ENCODE measurements at regions not wholly inside any gene's neighbourhood (a gene's known extent, or its start where the extent isn't known, plus 50 kb on each side); places are given as distances from the start of the nearest gene placed in this dataset.
"Not testable (repeated sequence)": the region's sequence is repeated elsewhere in the genome, so short reads cannot be mapped to it uniquely, and the experiment has no call there.

DNA sequence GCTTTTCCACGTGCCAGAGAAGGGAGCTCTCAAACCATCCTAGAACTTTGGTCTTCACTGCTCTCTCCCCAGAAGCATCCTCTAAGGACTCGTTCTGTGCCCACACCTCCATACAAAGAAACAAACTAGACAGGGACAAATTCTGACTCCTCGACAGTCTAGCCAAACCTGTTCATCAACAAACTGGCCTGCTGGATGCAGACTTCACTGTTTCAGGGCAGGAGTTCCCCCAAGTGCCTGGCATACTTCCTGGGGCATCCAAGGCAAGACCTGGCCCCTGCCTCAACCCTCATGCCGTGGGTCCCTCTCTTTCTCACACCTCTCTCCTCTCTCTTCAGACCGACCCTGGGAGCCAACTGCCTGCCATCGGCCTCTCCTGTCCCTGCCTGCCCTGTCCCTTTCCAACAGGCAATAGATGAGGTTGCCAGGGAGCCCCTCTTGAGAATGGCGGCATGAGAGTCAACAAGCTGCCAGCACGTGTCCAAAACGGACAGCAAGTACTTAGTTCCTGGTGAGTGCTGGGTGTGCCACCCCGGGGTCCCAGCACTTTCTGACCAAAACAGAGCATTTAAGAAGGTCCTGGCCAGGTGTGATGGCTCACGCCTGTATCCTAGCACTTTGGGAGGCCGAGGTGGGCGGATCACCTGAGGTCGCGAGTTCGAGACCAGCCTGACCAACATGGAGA lies 79.1 kb upstream of the HES1 start:
- peaks cover 11% of the 10 kb centered on the region; the same call in 1 of the 2 replicates for H3K27me3 ChIP-seq (ENCODE audit: control insufficient read depth, insufficient read depth, low read length)

DNA sequence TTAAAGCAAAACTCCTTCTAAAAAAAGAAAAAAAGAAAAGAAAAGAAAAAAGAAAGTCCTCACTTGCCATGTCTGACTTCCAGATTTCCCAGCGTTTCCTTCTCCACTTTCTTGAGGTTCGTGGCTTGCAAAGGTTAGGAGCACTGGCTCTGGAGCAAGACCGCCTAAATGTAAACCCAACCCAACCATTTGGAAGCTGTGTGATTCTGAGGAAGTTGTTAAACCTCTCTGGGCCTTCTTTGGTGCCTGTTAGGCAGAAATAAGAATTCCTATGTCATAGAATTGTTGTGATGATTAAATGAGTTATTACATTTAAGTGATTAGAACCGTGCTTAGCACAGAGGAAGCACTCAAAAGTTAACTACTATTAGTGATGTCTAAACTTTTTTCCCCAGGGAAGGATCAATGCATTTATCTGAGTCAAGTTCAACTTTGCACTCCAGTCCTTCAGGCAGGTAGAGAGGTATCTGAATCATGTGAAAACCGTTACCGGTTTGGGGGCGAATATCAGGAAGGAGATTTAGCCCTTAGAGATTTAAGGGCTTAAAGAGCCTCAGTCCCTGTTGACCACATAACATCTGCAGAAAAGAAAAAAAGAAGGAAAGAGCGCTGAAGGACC lies 78.3 kb upstream of the HES1 start:
- H3K4me3 ChIP-seq (ENCODE audit: low read depth, low read length) = peak overlapping the region; percentile 47
- H3K36me3 ChIP-seq (ENCODE audit: control insufficient read depth, insufficient read depth, low read length) = no peaks in the 10 kb centered on the region
- H3K9ac ChIP-seq (ENCODE audit: low read length) = peak overlapping the region; percentile 41
- H3K27ac ChIP-seq (ENCODE audit: low read depth, low read length) = no peak overlapping the region; the same call in 1 of the 2 replicates
- peaks cover 40% of the 10 kb centered on the region for H3K4me1 ChIP-seq (ENCODE audit: control insufficient read depth, insufficient read depth, low read length)
- H3K9me3 ChIP-seq (ENCODE audit: control insufficient read depth, insufficient read depth, low read depth, low read length) = no peaks in the 10 kb centered on the region
- peaks cover 11% of the 10 kb centered on the region; the same call in 1 of the 2 replicates for H3K27me3 ChIP-seq (ENCODE audit: control insufficient read depth, insufficient read depth, low read length)

More for the DNA sequence above, 79.1 kb upstream of the HES1 start:
- H3K9me3 ChIP-seq (ENCODE audit: control insufficient read depth, insufficient read depth, low read depth, low read length) = peaks cover 3% of the 10 kb centered on the region
- no peak overlapping the region for H3K9ac ChIP-seq (ENCODE audit: low read length)
- peaks cover 40% of the 10 kb centered on the region for H3K4me1 ChIP-seq (ENCODE audit: control insufficient read depth, insufficient read depth, low read length)
- H3K27ac ChIP-seq (ENCODE audit: low read depth, low read length) = no peak overlapping the region
- H3K4me3 ChIP-seq (ENCODE audit: low read depth, low read length) = no peak overlapping the region
- H3K36me3 ChIP-seq (ENCODE audit: control insufficient read depth, insufficient read depth, low read length) = no peaks in the 10 kb centered on the region

DNA sequence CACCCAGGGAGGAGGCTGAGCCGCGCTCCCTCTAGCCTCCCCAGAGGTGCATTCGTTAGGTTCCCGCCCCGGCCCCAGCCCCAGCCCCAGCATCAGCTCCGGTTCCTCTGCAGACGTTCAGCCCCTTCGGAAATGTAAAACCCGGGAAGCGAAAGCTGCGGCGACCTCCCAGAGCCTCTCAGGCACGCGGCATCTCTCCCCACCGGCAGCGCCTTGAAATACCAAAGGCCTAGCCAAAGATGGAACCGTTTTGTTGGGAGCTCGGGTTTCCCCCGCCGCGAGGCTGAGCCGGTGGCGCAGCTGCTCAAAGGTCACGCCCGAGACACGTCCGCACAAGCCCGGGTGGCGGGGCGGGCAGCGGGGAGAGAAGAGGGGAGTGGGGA lies 77.8 kb upstream of the HES1 start:
- Histone ChIP-seq H3K27ac (ENCODE audit: low read depth, low read length) (no peak overlapping the region; the same call in 1 of the 2 replicates), H3K4me3 (ENCODE audit: low read depth, low read length) (peak overlapping the region; percentile 47), H3K9ac (ENCODE audit: low read length) (peak overlapping the region; percentile 41)

DNA sequence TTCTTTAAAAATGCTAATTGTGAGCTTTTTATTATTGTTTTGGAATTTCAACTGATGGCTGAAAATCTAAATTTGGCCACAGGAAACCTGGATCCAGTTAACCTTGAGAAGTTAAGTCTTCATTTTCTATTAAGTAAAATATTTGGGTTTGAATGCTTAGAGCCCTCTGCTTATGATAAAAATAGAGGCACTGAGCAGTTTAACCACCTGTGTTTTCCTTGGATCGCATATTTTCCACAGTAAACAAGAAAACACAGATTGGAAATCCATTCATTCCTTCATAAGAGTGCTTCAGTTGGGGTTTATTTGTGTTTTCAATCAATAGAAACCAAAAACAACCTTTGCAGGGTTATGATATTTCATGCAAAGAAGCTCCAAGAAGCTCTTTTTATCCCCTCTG lies 77.2 kb upstream of the HES1 start:
- Histone ChIP-seq H3K4me3 (ENCODE audit: low read depth, low read length) (peak overlapping the region; percentile 15), H3K36me3 (ENCODE audit: control insufficient read depth, insufficient read depth, low read length) (no peaks in the 10 kb centered on the region), H3K27ac (ENCODE audit: low read depth, low read length) (no peak overlapping the region), H3K9ac (ENCODE audit: low read length) (no peak overlapping the region), H3K27me3 (ENCODE audit: control insufficient read depth, insufficient read depth, low read length) (peaks cover 9% of the 10 kb centered on the region; the same call in 1 of the 2 replicates), H3K4me1 (ENCODE audit: control insufficient read depth, insufficient read depth, low read length) (peaks cover 40% of the 10 kb centered on the region), H3K9me3 (ENCODE audit: control insufficient read depth, insufficient read depth, low read depth, low read length) (no peaks in the 10 kb centered on the region)

More for the DNA sequence above, 77.8 kb upstream of the HES1 start:
- Histone ChIP-seq H3K36me3 (ENCODE audit: control insufficient read depth, insufficient read depth, low read length) (no peaks in the 10 kb centered on the region), H3K9me3 (ENCODE audit: control insufficient read depth, insufficient read depth, low read depth, low read length) (no peaks in the 10 kb centered on the region), H3K4me1 (ENCODE audit: control insufficient read depth, insufficient read depth, low read length) (peaks cover 40% of the 10 kb centered on the region), H3K27me3 (ENCODE audit: control insufficient read depth, insufficient read depth, low read length) (peaks cover 11% of the 10 kb centered on the region; the same call in 1 of the 2 replicates)

DNA sequence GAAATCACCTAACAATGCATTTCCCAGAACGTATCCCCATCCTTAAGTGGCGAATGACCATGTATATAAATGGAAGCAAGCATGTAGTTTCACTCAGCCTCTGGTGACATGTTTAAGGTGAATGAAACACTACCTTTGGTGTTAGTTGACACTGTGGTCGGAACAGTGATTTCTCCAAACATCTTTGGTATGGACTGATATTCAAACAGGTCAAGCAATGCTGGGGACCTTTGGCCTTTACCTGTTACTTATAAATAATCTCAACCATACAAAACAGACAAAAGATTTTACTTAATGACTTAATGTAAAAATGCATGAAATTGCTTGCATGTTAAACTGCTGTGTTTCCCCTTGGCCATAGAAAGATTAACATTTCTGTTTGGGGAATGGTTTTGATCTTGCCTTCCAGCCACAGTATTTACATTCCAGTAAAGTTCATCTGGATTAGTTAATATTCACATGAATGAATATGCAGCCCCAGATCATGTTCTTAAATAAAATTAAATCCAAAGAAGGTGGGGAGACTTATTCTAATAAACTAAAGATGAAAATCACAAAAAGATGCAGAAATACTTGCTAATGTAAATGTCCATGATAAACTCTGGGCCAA lies 74.4 kb upstream of the HES1 start:
- no peaks in the 10 kb centered on the region; the same call in 1 of the 2 replicates for H3K9me3 ChIP-seq (ENCODE audit: control insufficient read depth, insufficient read depth, low read depth, low read length)
- no peaks in the 10 kb centered on the region for H3K36me3 ChIP-seq (ENCODE audit: control insufficient read depth, insufficient read depth, low read length)
- peaks cover 27% of the 10 kb centered on the region for H3K4me1 ChIP-seq (ENCODE audit: control insufficient read depth, insufficient read depth, low read length)
- H3K4me3 ChIP-seq (ENCODE audit: low read depth, low read length) = no peak overlapping the region
- H3K27ac ChIP-seq (ENCODE audit: low read depth, low read length) = no peak overlapping the region
- peaks cover 7% of the 10 kb centered on the region; the same call in 1 of the 2 replicates for H3K27me3 ChIP-seq (ENCODE audit: control insufficient read depth, insufficient read depth, low read length)
- no peak overlapping the region for H3K9ac ChIP-seq (ENCODE audit: low read length)

DNA sequence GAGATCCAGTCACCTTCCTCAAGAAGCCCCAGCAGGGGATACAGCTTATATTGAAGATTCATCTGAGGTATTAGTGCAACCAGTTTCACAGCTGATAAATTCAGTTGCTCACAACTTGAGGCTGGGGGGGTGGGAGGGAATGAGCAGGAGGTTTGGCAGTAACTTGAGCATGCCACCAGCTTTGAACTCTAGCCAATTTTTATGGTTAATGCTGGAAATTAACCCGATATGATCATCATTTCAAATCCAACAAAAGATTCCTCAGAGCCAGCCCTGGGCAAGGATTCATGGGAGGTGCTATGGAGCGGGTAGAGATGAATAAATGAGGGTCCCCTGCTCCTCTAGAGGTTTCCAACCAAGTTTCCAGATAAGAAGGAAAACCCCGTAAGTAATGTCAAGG lies 73.1 kb upstream of the HES1 start:
- H3K36me3 ChIP-seq (ENCODE audit: control insufficient read depth, insufficient read depth, low read length) = no peaks in the 10 kb centered on the region
- no peak overlapping the region for H3K9ac ChIP-seq (ENCODE audit: low read length)
- no peak overlapping the region for H3K4me3 ChIP-seq (ENCODE audit: low read depth, low read length)
- no peaks in the 10 kb centered on the region for H3K27me3 ChIP-seq (ENCODE audit: control insufficient read depth, insufficient read depth, low read length)
- H3K9me3 ChIP-seq (ENCODE audit: control insufficient read depth, insufficient read depth, low read depth, low read length) = no peaks in the 10 kb centered on the region; the same call in 1 of the 2 replicates
- H3K27ac ChIP-seq (ENCODE audit: low read depth, low read length) = no peak overlapping the region
- peaks cover 14% of the 10 kb centered on the region for H3K4me1 ChIP-seq (ENCODE audit: control insufficient read depth, insufficient read depth, low read length)

DNA sequence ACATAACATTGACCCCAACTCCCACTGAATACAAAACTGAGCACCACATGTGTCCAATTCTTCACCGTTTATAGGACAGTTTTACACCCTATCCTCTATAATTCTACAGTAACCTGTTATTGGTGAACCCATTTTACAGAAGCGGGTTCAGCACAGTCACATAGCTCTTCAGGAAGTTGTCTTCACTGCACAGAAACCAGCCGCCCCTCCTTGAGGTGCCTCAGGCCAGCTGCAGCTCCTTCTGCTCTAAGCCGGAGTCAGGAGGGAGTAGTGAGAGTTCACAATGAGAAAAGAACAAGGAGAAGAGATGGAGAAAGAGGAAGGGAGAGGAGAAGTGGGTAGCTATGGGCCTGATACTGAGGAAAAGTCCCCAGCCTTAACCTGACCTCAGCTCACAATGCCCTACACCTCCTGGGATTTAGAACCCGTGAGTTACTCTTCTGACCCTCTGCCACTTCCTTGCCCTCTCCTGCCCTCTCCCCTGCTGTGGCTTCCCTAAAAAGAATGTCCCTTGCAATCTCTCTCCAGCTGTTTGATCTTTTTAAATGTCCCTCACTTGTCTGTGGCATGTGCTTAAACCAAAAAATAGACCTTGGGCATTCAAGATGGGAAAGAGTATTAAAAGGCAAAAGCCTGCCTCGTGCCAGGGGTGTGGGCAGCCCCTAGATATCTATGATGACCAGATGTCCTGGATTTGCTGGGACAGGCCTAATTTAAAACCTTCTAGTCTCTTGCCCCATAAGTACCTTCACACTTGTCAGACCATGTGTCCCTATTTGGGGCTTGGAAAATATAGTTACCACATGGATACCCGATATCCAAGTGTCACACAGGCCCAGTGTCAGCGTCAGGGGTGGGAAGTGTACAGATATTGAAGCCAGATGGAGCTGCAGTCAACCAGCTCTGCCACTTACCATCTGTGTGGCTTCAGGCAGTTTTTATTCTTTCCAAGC lies 71.3 kb upstream of the HES1 start:
- Histone ChIP-seq H3K4me3 (ENCODE audit: low read depth, low read length) (no peak overlapping the region), H3K27ac (ENCODE audit: low read depth, low read length) (no peak overlapping the region), H3K27me3 (ENCODE audit: control insufficient read depth, insufficient read depth, low read length) (peaks cover 6% of the 10 kb centered on the region), H3K9me3 (ENCODE audit: control insufficient read depth, insufficient read depth, low read depth, low read length) (peaks cover 6% of the 10 kb centered on the region), H3K36me3 (ENCODE audit: control insufficient read depth, insufficient read depth, low read length) (no peaks in the 10 kb centered on the region), H3K9ac (ENCODE audit: low read length) (no peak overlapping the region), H3K4me1 (ENCODE audit: control insufficient read depth, insufficient read depth, low read length) (0 out of 2 replicates have a peak, but pooled peaks cover 2% of the 10 kb centered on the region)

DNA sequence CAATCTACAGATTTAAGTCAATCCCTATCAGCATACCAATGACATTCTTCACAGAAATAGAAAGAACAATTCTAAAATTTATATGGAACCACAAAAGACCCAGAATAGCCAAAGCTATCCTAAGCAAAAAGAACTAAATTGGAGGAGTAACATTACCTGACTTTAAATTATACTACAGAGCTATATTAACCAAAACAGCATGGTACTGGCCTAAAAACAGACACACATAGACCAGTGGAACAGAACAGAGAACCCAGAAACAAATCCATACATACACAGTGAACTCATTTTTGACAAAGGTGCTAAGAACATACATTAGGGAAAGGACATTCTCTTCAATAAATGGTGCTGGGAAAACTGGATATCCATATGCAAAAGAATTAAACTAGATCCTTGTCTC lies 68.6 kb upstream of the HES1 start:
- H3K9me3 ChIP-seq (ENCODE audit: control insufficient read depth, insufficient read depth, low read depth, low read length) = peaks cover 12% of the 10 kb centered on the region
- not testable (repeated sequence) for H3K27ac ChIP-seq (ENCODE audit: low read depth, low read length); H3K9ac ChIP-seq (ENCODE audit: low read length); H3K4me3 ChIP-seq (ENCODE audit: low read depth, low read length); H3K36me3 ChIP-seq (ENCODE audit: control insufficient read depth, insufficient read depth, low read length)
- peaks cover 29% of the 10 kb centered on the region for H3K27me3 ChIP-seq (ENCODE audit: control insufficient read depth, insufficient read depth, low read length)
- H3K4me1 ChIP-seq (ENCODE audit: control insufficient read depth, insufficient read depth, low read length) = peaks cover 14% of the 10 kb centered on the region

DNA sequence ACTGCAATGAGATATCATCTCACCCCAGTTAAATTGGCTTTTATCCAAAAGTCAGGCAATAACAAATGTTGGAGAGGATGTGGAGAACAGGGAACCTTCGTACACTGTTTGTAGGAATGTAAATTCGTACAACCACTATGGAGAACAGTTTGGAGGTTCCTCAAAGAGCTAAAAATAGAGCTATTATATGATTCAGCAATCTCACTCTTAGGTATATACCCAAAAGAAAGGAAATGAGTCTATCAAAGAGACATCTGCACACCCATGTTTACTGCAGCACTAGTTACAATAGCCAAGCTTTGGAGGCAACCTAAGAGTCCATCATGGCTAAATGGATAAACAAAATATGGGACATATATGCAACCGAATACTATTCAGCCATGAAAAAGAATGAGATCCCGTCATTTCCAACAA lies 68.0 kb upstream of the HES1 start:
- Histone ChIP-seq H3K9ac (ENCODE audit: low read length) (no peak overlapping the region), H3K27ac (ENCODE audit: low read depth, low read length) (no peak overlapping the region), H3K9me3 (ENCODE audit: control insufficient read depth, insufficient read depth, low read depth, low read length) (peaks cover 12% of the 10 kb centered on the region), H3K36me3 (ENCODE audit: control insufficient read depth, insufficient read depth, low read length) (no peaks in the 10 kb centered on the region), H3K4me3 (ENCODE audit: low read depth, low read length) (no peak overlapping the region), H3K27me3 (ENCODE audit: control insufficient read depth, insufficient read depth, low read length) (peaks cover 35% of the 10 kb centered on the region), H3K4me1 (ENCODE audit: control insufficient read depth, insufficient read depth, low read length) (peaks cover 14% of the 10 kb centered on the region)

DNA sequence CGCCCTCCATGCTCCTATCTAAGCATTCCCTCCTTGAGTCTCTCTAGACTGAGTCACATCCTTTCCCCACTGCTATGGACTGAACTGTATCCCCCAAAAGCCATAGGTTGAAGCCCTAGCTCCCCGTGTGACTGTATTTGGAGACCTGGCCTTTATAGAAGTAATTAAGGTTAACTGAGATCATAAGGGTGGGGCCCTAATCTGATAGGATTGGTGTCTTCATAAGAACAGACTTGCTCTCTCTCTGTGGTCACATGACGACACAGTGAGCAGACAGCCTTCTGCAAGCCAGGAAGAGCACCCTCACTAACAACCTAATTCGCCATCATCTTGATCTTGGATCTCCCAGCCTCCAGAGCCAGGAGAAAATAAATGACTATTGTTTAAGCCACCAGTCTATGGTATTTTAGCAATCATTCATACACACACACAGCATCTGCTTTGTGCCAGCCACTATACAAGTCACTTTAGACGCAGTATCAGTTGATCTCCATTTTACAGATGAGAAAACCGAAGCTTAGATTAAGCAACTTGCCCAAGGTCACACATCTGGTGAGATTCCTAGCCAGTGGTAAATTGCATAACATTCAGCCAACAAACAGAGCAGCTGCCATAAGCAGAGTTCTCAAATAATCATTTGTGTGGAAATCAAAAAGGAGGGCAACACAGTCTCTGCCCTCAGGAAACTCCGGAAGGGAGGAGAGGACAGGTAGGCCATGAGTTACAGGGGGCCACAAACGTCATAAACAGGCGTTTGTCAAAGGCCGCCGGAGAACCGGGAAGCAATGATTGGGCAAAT lies 66.3 kb upstream of the HES1 start:
- H3K9me3 ChIP-seq (ENCODE audit: control insufficient read depth, insufficient read depth, low read depth, low read length) = peaks cover 12% of the 10 kb centered on the region
- H3K4me1 ChIP-seq (ENCODE audit: control insufficient read depth, insufficient read depth, low read length) = peaks cover 13% of the 10 kb centered on the region
- no peak overlapping the region for H3K27ac ChIP-seq (ENCODE audit: low read depth, low read length)
- H3K4me3 ChIP-seq (ENCODE audit: low read depth, low read length) = no peak overlapping the region
- no peaks in the 10 kb centered on the region for H3K36me3 ChIP-seq (ENCODE audit: control insufficient read depth, insufficient read depth, low read length)
- peaks cover 37% of the 10 kb centered on the region for H3K27me3 ChIP-seq (ENCODE audit: control insufficient read depth, insufficient read depth, low read length)
- no peak overlapping the region for H3K9ac ChIP-seq (ENCODE audit: low read length)
